ENCODE measurements at regions not wholly inside any gene's neighbourhood (a gene's known extent, or its start where the extent isn't known, plus 50 kb on each side); places are given as distances from the start of the nearest gene placed in this dataset.
"Not testable (repeated sequence)": the region's sequence is repeated elsewhere in the genome, so short reads cannot be mapped to it uniquely, and the experiment has no call there.

- TF ChIP-seq CTCF (IDR thresholded peaks at IDR 0.05; ENCODE audit: borderline replicate concordance, control extremely low read depth, extremely low read depth, insufficient read depth, missing control alignments): no peak
- in situ Hi-C loops (cut with MboI; ENCODE audit: low sequenced_read_pairs, unreplicated experiment): no loop called here
- no peak for DNase-seq (ENCODE audit: low spot score)
These were observed 824.3 kb downstream of the SEMA5A start for GRCh38 chr5:8721536-8721935.

- no peak for DNase-seq (ENCODE audit: low spot score)
- in situ Hi-C loops (cut with MboI; ENCODE audit: low sequenced_read_pairs, unreplicated experiment): no loop called here
- no peak for TF ChIP-seq CTCF (IDR thresholded peaks at IDR 0.05; ENCODE audit: borderline replicate concordance, control extremely low read depth, extremely low read depth, insufficient read depth, missing control alignments)
These were observed 819.4 kb downstream of the SEMA5A start for GRCh38 chr5:8726383-8727036.

GRCh38 chr5:8727396-8727795 is 818.5 kb downstream of the SEMA5A start:
- DNase-seq (ENCODE audit: low spot score): no peak
- TF ChIP-seq CTCF (IDR thresholded peaks at IDR 0.05; ENCODE audit: borderline replicate concordance, control extremely low read depth, extremely low read depth, insufficient read depth, missing control alignments): no peak
- in situ Hi-C loops (cut with MboI; ENCODE audit: low sequenced_read_pairs, unreplicated experiment): no loop called here

GRCh38 chr5:8729437-8729836 is 816.4 kb downstream of the SEMA5A start:
- TF ChIP-seq CTCF (IDR thresholded peaks at IDR 0.05; ENCODE audit: borderline replicate concordance, control extremely low read depth, extremely low read depth, insufficient read depth, missing control alignments): no peak
- in situ Hi-C loops (cut with MboI; ENCODE audit: low sequenced_read_pairs, unreplicated experiment): no loop called here
- DNase-seq (ENCODE audit: low spot score): no peak

- DNase-seq (ENCODE audit: low spot score): no peak
- no peak for TF ChIP-seq CTCF (IDR thresholded peaks at IDR 0.05; ENCODE audit: borderline replicate concordance, control extremely low read depth, extremely low read depth, insufficient read depth, missing control alignments)
- in situ Hi-C loops (cut with MboI; ENCODE audit: low sequenced_read_pairs, unreplicated experiment): no loop called here
These were observed 815.7 kb downstream of the SEMA5A start for GRCh38 chr5:8730194-8730593.

GRCh38 chr5:8731110-8731509 is 814.8 kb downstream of the SEMA5A start:
- DNase-seq (ENCODE audit: low spot score); in situ Hi-C loops (cut with MboI; ENCODE audit: low sequenced_read_pairs, unreplicated experiment): not testable (repeated sequence)

GRCh38 chr5:8740595-8740994 is 805.3 kb downstream of the SEMA5A start:
- DNase-seq (ENCODE audit: low spot score): no peak
- TF ChIP-seq CTCF (IDR thresholded peaks at IDR 0.05; ENCODE audit: borderline replicate concordance, control extremely low read depth, extremely low read depth, insufficient read depth, missing control alignments): no peak
- in situ Hi-C loops (cut with MboI; ENCODE audit: low sequenced_read_pairs, unreplicated experiment): no loop called here
